NCI-H2196 (cell line): ENCODE measurements at regions not wholly inside any gene's neighbourhood (a gene's known extent, or its start where the extent isn't known, plus 50 kb on each side); places are given as distances from the start of the nearest gene placed in this dataset.

Experiments used
- DNase-seq: peaks from one replicate; lab custom pipeline; 2025; ENCODE audit not compliant: unreplicated experiment; lab: John Stamatoyannopoulos, UW

- DNase-seq: no peak
Measured at GRCh38 chr7:118615-119391, 73.6 kb upstream of the FAM20C start.

- no peak for DNase-seq
Measured at GRCh38 chr7:119392-120163, 72.8 kb upstream of the FAM20C start.

DNA sequence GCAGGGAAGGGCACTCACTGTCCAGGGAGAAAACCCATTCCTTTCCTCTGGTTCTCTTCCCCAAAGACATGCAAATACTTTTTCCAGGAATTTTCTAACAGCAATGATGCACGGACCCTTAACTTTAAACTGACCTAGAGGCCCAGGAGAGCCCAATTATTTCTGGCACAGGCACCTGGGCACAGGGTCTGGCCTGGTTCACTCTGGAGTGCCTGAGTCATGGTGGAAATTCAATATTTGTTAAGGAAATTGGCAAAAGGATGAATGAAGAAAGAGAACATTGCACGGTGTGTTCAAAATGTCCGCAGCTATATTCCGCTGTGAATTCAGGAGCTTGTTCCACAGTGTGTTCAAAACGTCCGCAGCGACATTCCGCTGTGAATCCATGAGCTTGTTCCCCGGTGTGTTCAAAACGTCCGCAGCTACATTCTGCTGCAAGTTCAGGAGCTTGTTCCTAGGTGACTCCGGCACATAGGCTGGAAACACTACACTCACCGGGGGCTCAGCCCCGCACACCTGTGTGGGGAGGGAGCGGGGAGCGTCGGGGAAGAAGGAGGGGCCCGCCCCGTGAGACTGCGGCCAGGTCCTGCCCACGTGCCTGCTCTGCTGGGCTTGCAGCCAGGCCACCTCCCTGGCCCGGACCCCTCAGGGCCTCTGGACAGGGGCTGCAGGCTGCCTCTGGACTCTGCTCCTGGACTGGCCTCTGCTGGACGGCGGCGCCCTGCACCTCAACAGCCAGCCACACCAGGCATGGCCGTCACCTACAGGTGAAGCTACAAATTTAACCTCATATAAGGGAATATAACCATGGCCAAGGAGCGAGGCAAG is 72.0 kb upstream of the FAM20C start:
- DNase-seq: no peak

DNA sequence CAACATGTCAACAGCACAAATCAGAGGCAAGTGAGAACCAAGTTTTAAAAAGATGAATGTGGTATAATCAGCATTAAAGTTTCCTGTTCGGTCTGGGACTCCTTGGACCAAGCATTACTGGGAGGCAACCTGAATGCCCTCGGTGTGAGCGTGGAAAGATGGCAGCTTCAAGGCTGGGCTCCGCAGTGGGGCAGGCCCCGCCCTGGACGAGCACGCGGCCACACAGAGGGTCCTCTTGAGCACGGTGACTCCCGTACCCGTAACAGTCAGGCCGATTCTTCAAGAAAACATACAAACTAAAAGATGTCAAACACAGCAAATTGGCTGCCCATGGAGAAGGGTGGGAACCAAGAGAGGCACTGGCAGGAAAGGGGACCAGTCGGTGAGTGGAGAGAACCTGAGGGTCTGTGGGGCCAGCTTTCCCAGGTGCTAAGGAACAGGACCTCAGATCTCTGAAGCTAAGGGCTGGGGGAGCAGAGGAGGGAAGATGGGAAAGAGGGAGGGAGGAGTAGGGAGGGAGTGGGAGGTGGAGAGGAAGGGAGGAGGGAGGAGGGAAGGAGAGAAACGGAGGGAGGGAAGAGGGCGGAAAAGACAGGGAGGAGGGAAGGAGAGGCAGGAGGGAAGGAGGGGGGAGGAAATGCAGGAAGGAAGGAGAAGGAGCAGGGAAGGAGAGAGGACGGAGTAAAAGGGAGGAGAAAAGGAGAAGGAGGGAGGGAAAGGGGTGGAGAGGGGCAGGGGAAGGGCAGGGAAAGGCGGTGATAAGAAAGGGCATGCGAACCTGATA is 71.2 kb upstream of the FAM20C start:
- no peak for DNase-seq

GRCh38 chr7:123237-123636 is 69.1 kb upstream of the FAM20C start:
- no peak for DNase-seq

- DNase-seq: no peak
Measured at GRCh38 chr7:124130-124949, 68.0 kb upstream of the FAM20C start.

DNA sequence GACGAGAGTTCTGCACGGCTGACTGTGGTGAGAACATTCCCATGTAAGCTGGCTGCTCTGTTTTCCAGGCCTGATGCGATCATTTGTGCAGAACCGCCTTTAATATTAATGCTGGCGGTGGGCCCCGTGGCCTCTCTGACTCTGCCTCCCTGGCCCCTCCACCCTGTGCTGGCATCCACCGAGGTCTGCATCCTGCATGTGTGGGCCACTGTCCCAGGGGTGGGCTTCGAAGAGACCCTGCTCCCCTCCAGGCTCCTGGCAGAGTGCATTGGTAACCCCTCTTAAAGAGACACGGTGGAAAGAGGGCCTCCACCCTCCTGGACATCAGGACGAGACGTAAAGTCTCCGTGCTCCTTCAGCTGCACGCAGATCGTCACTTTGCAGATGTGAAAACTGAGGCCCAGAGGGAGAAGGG is 67.3 kb upstream of the FAM20C start:
- DNase-seq: no peak

GRCh38 chr7:125661-126060 is 66.7 kb upstream of the FAM20C start:
- DNase-seq: no peak

DNA sequence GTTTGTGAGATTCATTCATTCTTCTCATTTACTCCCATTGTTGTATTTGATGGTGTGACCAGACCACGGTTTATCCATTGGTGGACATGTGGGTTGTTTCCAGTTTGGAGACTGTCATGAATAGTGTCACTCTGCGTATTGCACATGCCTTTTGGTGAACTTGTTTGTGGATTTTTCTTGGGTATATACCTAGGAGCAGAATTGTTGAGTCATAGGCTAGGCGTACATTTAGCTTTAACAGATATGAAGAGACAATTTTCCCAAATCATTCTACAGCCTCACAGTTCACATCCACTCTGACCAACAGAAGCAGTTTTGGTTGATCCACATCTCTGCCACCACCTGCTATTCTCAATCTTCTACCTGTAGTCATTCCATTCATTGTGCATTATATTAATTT is 66.0 kb upstream of the FAM20C start:
- no peak for DNase-seq

- DNase-seq: no peak
Measured at GRCh38 chr7:127064-127598, 65.2 kb upstream of the FAM20C start.

DNA sequence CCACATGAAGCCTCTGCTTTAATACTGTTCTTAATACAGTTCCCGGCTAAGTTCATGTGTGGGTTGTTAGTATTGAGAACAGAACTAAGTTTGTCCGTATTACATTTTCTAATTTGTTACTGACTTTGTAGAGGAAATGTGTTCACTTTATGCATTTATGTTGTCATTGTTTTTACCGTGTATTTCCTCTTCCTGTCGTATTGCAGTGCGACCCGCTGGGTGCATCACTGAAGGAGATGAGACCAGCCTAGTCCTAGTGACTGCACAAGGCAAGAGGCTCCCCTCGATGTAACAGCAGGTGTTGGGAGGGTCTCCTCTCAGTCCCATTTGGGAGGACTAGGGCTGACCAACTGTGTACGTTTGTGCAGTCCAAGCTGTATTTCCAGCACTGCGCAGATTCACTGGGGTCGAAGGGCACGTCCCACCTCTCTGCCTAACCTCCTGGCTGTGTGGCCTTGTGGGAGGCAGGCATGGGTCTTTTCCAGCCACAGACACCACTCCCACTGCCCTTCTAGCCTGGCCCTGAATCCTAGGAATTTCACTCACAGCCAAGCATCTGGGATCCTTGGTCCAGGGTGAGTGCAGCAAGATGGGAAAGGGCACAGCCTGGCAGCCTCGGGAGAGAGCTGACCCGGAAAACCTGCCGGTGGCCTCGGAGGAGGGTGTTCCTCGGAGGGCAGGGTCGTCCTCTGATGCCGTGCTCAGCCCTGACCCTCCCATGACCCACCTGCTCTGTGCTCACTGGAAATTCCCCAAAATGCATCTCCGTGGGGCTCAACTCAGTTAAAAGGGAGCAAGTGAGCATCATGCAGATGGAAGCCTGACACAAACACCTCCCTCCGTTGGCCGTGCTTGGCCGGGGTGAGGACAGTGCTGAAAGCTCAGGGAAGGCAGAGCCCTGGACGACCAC is 63.9 kb upstream of the FAM20C start:
- no peak for DNase-seq

GRCh38 chr7:129366-130221 is 62.8 kb upstream of the FAM20C start:
- DNase-seq: no peak

GRCh38 chr7:130222-130572 is 62.2 kb upstream of the FAM20C start:
- no peak for DNase-seq

GRCh38 chr7:130875-131780 is 61.2 kb upstream of the FAM20C start:
- DNase-seq: no peak

- DNase-seq: no peak
Measured at GRCh38 chr7:131781-132482, 60.4 kb upstream of the FAM20C start.

- no peak for DNase-seq
Measured at GRCh38 chr7:132899-133298, 59.5 kb upstream of the FAM20C start.
